GM06990 (cell line): ENCODE measurements at regions not wholly inside any gene's neighbourhood (a gene's known extent, or its start where the extent isn't known, plus 50 kb on each side); places are given as distances from the start of the nearest gene placed in this dataset.

Source experiments
- DNase-seq: peaks from one replicate; pipeline ENCODE4 v3.0.0-alpha.2; 2011; ENCODE audit not compliant: insufficient read length; ENCODE audit errors: extremely low read depth
- H3K27me3 ChIP-seq: replicated peaks from 2 replicates; pipeline ENCODE4 v1.6.0; 2011; ENCODE audit warnings: low read length; ENCODE audit not compliant: control insufficient read depth, insufficient read depth
- H3K36me3 ChIP-seq: 2 replicates; pipeline ENCODE4 v1.5.1; 2011; ENCODE audit warnings: low read length; ENCODE audit not compliant: control insufficient read depth, insufficient read depth
- H3K4me3 ChIP-seq: replicated peaks from 2 replicates; pipeline ENCODE4 v1.5.1; 2011; ENCODE audit warnings: low read depth, mild to moderate bottlenecking, control low read depth, low read length
- TF ChIP-seq, protein P1 (sequence below): IDR thresholded peaks from 2 replicates; pipeline ENCODE4 v1.5.1; 2011; ENCODE audit warnings: low read length, control low read depth, mild to moderate bottlenecking, inconsistent platforms; ENCODE audit not compliant: insufficient read depth, poor library complexity, severe bottlenecking

DNA sequence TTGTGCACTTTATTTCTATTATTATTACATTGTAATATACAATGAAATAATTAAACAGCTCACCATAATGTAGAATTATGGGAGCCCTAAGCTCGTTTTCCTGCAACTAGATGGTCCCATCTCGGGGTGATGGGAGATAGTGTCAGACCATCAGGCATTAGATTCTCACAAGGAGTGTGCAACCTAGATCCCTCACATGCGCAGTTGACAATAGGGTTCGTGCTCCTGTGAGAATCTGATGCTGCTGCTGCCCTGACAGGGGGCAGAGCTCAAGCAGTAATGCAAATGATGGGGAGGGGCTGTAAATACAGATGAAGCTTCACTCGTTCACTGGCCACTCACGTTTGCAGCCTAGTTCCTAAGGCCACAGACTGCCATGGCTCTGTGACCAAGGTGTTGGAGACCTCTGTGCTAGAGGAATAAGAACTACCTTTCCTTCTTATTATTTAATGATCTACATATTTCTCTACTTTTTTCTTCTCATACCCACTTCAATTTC, 492.9 kb upstream of the INTU start:
- DNase-seq, result no peak
- Histone ChIP-seq H3K36me3 (no peaks in the 10 kb centered on the region), H3K4me3 (no peak overlapping the region), H3K27me3 (no peaks in the 10 kb centered on the region)
- TF ChIP-seq, protein P1, sequence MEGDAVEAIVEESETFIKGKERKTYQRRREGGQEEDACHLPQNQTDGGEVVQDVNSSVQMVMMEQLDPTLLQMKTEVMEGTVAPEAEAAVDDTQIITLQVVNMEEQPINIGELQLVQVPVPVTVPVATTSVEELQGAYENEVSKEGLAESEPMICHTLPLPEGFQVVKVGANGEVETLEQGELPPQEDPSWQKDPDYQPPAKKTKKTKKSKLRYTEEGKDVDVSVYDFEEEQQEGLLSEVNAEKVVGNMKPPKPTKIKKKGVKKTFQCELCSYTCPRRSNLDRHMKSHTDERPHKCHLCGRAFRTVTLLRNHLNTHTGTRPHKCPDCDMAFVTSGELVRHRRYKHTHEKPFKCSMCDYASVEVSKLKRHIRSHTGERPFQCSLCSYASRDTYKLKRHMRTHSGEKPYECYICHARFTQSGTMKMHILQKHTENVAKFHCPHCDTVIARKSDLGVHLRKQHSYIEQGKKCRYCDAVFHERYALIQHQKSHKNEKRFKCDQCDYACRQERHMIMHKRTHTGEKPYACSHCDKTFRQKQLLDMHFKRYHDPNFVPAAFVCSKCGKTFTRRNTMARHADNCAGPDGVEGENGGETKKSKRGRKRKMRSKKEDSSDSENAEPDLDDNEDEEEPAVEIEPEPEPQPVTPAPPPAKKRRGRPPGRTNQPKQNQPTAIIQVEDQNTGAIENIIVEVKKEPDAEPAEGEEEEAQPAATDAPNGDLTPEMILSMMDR, result no peak

DNA sequence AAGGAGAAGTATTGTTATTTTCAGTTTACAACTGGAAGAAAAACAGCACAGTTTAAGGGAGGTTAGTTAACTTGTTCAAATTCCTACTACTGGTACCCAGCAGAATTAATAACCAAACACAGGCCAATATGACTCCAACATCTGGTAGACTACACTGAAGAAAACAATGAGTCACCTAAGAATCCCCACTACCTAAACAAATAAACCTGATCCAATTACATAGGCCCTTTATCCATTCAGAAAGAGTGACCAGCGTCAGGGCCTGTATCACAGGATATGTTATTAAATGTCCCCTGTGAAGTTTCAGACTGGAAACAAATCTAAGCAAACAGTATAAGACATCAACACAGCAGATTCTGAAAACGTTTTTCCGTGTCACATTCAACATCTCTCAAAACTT, 492.5 kb upstream of the INTU start:
- DNase-seq, result no peak
- Histone ChIP-seq H3K4me3 (no peak overlapping the region), H3K36me3 (no peaks in the 10 kb centered on the region), H3K27me3 (no peaks in the 10 kb centered on the region)
- TF ChIP-seq, protein P1, result no peak

DNA sequence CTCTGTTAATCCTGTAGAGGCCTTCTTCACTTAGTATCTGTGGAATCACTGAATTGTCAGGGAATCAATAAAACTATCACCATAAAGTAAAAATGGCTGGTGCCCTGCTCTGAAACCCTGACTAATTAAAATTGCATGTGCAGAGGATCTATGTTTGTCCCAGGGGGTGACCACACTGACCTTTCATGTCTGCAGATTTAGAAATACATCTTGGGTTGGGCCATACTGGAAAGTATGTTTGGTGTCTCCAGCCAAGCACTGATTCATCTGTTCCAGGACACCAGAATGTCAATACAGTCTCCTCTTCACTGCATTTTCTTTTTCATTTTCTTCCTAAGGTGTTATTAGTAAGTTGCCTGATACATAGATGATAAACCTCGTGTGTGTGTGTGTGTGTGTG, 490.9 kb upstream of the INTU start:
- H3K27me3 ChIP-seq, result no peaks in the 10 kb centered on the region
- no peaks in the 10 kb centered on the region for H3K36me3 ChIP-seq
- TF ChIP-seq, protein P1, result no peak
- DNase-seq, result no peak
- H3K4me3 ChIP-seq, result no peak overlapping the region

DNA sequence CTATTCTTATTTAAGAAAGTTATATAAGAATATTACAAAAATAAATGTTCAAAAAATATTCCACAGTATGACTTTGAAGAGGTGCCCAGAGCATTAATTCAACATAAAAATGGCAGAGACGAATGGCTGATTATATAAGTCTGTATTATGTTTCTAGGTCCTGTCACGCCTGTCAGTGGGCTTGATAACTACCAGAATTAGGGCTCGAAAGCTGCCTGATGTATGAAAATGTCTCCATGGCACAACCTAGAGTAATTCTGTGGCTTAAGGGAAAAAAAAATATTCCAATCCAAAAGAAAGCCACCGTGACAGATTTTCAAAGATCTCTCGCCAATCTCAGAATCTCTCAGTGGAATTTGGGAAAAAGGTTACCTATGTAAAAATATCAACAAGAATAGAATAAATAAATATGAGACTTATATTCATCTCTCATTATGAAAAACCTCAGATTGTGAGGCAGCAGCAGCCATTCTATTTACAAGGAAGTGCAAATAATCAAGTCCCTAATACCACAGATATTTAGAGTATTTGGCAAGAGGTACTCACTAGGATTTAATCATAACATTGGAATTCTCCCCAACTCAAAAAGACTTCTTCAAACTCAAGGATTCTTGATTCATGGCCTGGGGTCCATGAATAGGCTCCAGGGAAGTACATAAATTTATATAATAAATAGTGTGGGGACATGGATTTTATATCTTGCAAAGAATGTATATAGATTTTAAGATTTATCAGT, 489.1 kb upstream of the INTU start:
- H3K27me3 ChIP-seq, result no peaks in the 10 kb centered on the region
- H3K4me3 ChIP-seq, result no peak overlapping the region
- TF ChIP-seq, protein P1, result no peak
- no peaks in the 10 kb centered on the region for H3K36me3 ChIP-seq
- no peak for DNase-seq

DNA sequence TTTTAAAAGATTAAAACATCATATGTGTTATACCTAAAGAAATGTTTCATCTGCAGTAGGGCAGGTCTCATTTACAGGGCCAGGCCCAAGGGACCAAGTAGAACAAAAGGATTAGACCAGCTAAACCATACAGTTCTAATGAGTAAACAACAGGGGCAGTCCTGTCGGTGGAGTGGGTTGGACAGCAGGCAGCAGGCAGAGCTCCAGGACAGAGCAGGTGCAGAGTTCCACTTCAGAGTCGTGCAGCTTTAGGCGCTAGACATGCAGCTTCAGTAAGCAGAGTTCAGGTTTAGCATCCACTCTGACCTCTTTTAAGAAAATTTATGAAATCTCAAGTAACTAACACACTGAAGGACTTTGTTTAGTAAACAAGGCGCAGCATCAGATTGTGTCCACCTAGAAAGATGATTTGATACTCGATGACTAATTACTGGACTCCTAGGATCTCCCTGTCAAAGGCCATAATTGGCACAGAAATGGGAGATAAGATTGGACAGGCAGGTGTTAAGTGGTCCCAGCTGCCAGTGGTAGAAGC, 487.7 kb upstream of the INTU start:
- Histone ChIP-seq H3K4me3 (no peak overlapping the region), H3K27me3 (no peaks in the 10 kb centered on the region), H3K36me3 (no peaks in the 10 kb centered on the region)
- TF ChIP-seq, protein P1, result no peak
- no peak for DNase-seq
